Naive thymus-derived CD4-positive, alpha-beta T cell (primary cell): ENCODE measurements at regions not wholly inside any gene's neighbourhood (a gene's known extent, or its start where the extent isn't known, plus 50 kb on each side); places are given as distances from the start of the nearest gene placed in this dataset.

Experiments used
- ATAC-seq: fragments of 150-1000 bp; cut with Tn5 transposase; 2 replicates; pipeline ENCODE4 v1.10.0; 2021; ENCODE audit warnings: mild to moderate bottlenecking, moderate library complexity
- CTCF ChIA-PET: fragments of 350-600 bp; sonication (Branson Sonifier 250); formaldehyde crosslinking; loops from one replicate; lab custom pipeline; 2021; ENCODE audit warnings: antibody characterized with exemption; lab: Charles Lee
- POLR2A ChIA-PET: fragments of 350-600 bp; sonication (Branson Sonifier 250); formaldehyde crosslinking; loops from one replicate; lab custom pipeline; 2021; ENCODE audit warnings: antibody characterized with exemption, inconsistent platforms; lab: Charles Lee
- DNase-seq, 9 donors: peaks; one replicate each; pipeline versions ENCODE4 v3.0.0 to v3.0.0-alpha.2; 2020 to 2022; ENCODE audit warnings: mixed read lengths in 1 of 9
- H3K27ac ChIP-seq: one replicate; pipeline ENCODE4 v1.7.0; 2013; ENCODE audit warnings: mild to moderate bottlenecking, low read depth, low read length, moderate library complexity
- H3K27me3 ChIP-seq, 2 donors: one replicate each; pipeline ENCODE4 v1.7.0; 2013; ENCODE audit warnings: low read length in 2 of 2, mild to moderate bottlenecking in 2 of 2, moderate library complexity in 2 of 2; ENCODE audit not compliant: control insufficient read depth in 2 of 2, insufficient read depth in 2 of 2
- H3K36me3 ChIP-seq, 3 experiments: 1 replicate in 2 of 3; 2 replicates in 1 of 3; pipeline ENCODE4 v1.7.0; 2013; ENCODE audit warnings: low read length in 3 of 3, mild to moderate bottlenecking in 3 of 3, moderate library complexity in 1 of 3; ENCODE audit not compliant: insufficient read depth in 3 of 3, control insufficient read depth in 2 of 3
- H3K4me1 ChIP-seq, 2 donors: one replicate each; pipeline ENCODE4 v1.7.0; 2013; ENCODE audit warnings: low read length in 2 of 2, mild to moderate bottlenecking in 2 of 2, moderate library complexity in 1 of 2; ENCODE audit not compliant: control insufficient read depth in 2 of 2, insufficient read depth in 2 of 2
- H3K4me3 ChIP-seq: 2 replicates; pipeline ENCODE4 v1.7.0; 2013; ENCODE audit warnings: mild to moderate bottlenecking, low read length
- H3K9me3 ChIP-seq, 3 experiments: 1 replicate in 2 of 3; 2 replicates in 1 of 3; pipeline ENCODE4 v1.7.0; 2013; ENCODE audit warnings: low read length in 3 of 3; ENCODE audit not compliant: control insufficient read depth in 2 of 3
- H3K27ac Mint-ChIP-seq, 9 donors: one replicate each; pipeline ENCODE4 v1.8.0; 2020 to 2022; ENCODE audit warnings: mixed read lengths in 9 of 9, mild to moderate bottlenecking in 8 of 9, moderate library complexity in 5 of 9, inconsistent platforms in 2 of 9
- H3K27me3 Mint-ChIP-seq, 5 donors: one replicate each; pipeline ENCODE4 v1.8.0; 2021 to 2022; ENCODE audit warnings: mixed read lengths in 5 of 5, mild to moderate bottlenecking in 1 of 5
- H3K36me3 Mint-ChIP-seq, 5 donors: one replicate each; pipeline ENCODE4 v1.8.0; 2020 to 2022; ENCODE audit warnings: mixed read lengths in 5 of 5, mild to moderate bottlenecking in 3 of 5, inconsistent platforms in 1 of 5
- H3K4me1 Mint-ChIP-seq, 7 donors: one replicate each; pipeline ENCODE4 v1.8.0; 2020 to 2022; ENCODE audit warnings: mixed read lengths in 7 of 7, mild to moderate bottlenecking in 3 of 7, inconsistent platforms in 1 of 7
- H3K4me3 Mint-ChIP-seq, 10 donors: one replicate each; pipeline ENCODE4 v1.8.0; 2020 to 2022; ENCODE audit warnings: mild to moderate bottlenecking in 10 of 10, mixed read lengths in 10 of 10, moderate library complexity in 6 of 10, inconsistent platforms in 2 of 10
- H3K9me3 Mint-ChIP-seq, 11 donors: one replicate each; pipeline ENCODE4 v1.8.0; 2020 to 2022; ENCODE audit warnings: mixed read lengths in 11 of 11, mild to moderate bottlenecking in 4 of 11, inconsistent platforms in 1 of 11, moderate library complexity in 1 of 11
- intact Hi-C, 2 donors: fragments of 100-400 bp; cut with micrococcal nuclease; formaldehyde crosslinking; loops; one replicate each; pipeline ENCODE4 v1.15.1; 2023

- intact Hi-C loops: no loop called here
- no peak overlapping the region for H3K27ac ChIP-seq
- ATAC-seq (no peak), DNase-seq (no peak)
- ChIA-PET CTCF (no interaction called here), POLR2A (interaction anchor here (0.6 kb wide), 1 partner anchor 261 kb away, joined by 4 read pairs; no protein-coding TSS in a partner anchor)
- H3K36me3 ChIP-seq: no peaks in the 10 kb centered on the region
- no peaks in the 10 kb centered on the region for H3K27me3 ChIP-seq
- no peak overlapping the region for H3K4me3 ChIP-seq
- H3K9me3 ChIP-seq: no peaks in the 10 kb centered on the region
- Mint-ChIP-seq H3K27ac (no peak overlapping the region), H3K36me3 (peaks cover 0 to 2% (median 0%) of the 10 kb centered on the region in 5 donors), H3K27me3 (no peaks in the 10 kb centered on the region), H3K9me3 (peaks cover 0 to 5% (median 0%) of the 10 kb centered on the region in 11 donors), H3K4me3 (no peak overlapping the region), H3K4me1 (peaks cover 0 to under 1% (median 0%) of the 10 kb centered on the region in 7 donors)
- no peaks in the 10 kb centered on the region for H3K4me1 ChIP-seq
Measured at GRCh38 chr1:194300776-194301175, 1114.4 kb upstream of the B3GALT2 start.

DNA sequence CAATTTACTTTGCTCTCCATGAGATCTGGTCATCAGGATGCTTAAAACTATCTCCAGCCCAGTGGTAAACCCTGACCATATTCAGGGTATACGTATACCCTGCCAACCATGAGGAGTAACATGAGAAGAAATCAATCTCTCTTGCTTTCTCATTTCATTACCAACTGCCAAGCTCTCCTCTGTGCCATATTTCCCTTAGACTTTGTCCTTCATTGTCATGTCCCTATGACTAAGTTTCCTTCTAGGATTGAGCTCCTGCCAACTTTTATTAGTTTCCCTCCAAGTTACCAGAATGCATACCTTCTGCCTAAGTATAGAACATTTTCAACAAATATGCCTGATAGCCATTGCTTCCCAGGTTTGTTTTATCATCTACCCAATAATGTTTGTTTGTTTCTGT, 1113.9 kb upstream of the B3GALT2 start:
- POLR2A ChIA-PET: no interaction called here
- no peak overlapping the region for H3K27ac Mint-ChIP-seq
- intact Hi-C loops: no loop called here

GRCh38 chr1:194298007-194298598, 1111.7 kb upstream of the B3GALT2 start:
- Histone ChIP-seq H3K36me3 (no peaks in the 10 kb centered on the region), H3K27ac (no peak overlapping the region), H3K4me1 (no peaks in the 10 kb centered on the region), H3K27me3 (no peaks in the 10 kb centered on the region), H3K9me3 (no peaks in the 10 kb centered on the region), H3K4me3 (no peak overlapping the region)
- intact Hi-C loops: loop anchor here (5.0 to 10.0 kb wide), 6 partner anchors 136 to 1491 kb away; partner anchors contain the start of gene RGS2 (in 1 of the 2)
- CTCF ChIA-PET: no interaction called here
- DNase-seq (no peak), ATAC-seq (no peak)
- Mint-ChIP-seq H3K27me3 (no peaks in the 10 kb centered on the region), H3K36me3 (peaks cover 0 to 2% (median 0%) of the 10 kb centered on the region in 5 donors), H3K4me3 (no peak overlapping the region), H3K9me3 (peaks cover 0 to 6% (median 0%) of the 10 kb centered on the region in 11 donors), H3K27ac (no peak overlapping the region), H3K4me1 (peaks cover 5 to 14% (median 13%) of the 10 kb centered on the region in 7 donors)
- POLR2A ChIA-PET: no interaction called here

More for the DNA sequence above, 1113.9 kb upstream of the B3GALT2 start:
- CTCF ChIA-PET: no interaction called here
- Mint-ChIP-seq H3K36me3 (peaks cover 0 to 2% (median 0%) of the 10 kb centered on the region in 5 donors), H3K4me3 (no peak overlapping the region), H3K27me3 (no peaks in the 10 kb centered on the region), H3K4me1 (peaks cover 2 to 5% (median 4%) of the 10 kb centered on the region in 7 donors), H3K9me3 (peaks cover 0 to 5% (median 0%) of the 10 kb centered on the region in 11 donors)
- no peaks in the 10 kb centered on the region for H3K27me3 ChIP-seq
- no peak overlapping the region for H3K27ac ChIP-seq
- DNase-seq (no peak), ATAC-seq (no peak)
- H3K4me3 ChIP-seq: no peak overlapping the region
- H3K4me1 ChIP-seq: no peaks in the 10 kb centered on the region
- H3K9me3 ChIP-seq: no peaks in the 10 kb centered on the region
- no peaks in the 10 kb centered on the region for H3K36me3 ChIP-seq

DNA sequence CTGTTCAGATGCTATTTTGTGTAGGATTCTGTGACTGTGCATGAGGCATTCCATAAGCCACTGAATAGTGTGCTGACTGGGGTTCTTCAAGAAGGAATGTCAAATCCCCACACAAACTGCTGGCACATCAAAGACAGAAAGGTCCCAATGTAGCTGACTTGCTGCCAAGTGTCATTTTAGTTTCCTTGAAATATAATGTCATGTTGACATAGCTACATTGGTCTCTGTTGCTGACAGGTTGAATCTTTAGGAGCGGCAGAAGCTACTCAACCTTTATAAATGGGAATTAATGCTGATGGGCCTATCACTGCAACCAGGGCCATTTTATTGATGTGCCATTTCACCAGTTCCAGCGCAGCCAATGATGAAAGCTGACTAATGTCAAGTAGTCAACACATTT, 1110.7 kb upstream of the B3GALT2 start:
- no peak overlapping the region for H3K4me3 ChIP-seq
- H3K27ac ChIP-seq: no peak overlapping the region
- Mint-ChIP-seq H3K4me1 (peaks cover 5 to 16% (median 13%) of the 10 kb centered on the region in 7 donors), H3K27me3 (no peaks in the 10 kb centered on the region), H3K27ac (peak overlapping the region in 1 of 9 donors; percentile 9), H3K4me3 (no peak overlapping the region), H3K9me3 (peaks cover 0 to 6% (median 0%) of the 10 kb centered on the region in 11 donors), H3K36me3 (peaks cover 0 to 2% (median 0%) of the 10 kb centered on the region in 5 donors)
- no peaks in the 10 kb centered on the region for H3K27me3 ChIP-seq
- no peaks in the 10 kb centered on the region for H3K36me3 ChIP-seq
- ATAC-seq (no peak), DNase-seq (no peak)
- ChIA-PET CTCF (interaction anchor here (1.1 kb wide), 1 partner anchor 1114 kb away, joined by 3 read pairs; no protein-coding TSS in a partner anchor), POLR2A (no interaction called here)
- no peaks in the 10 kb centered on the region for H3K9me3 ChIP-seq
- H3K4me1 ChIP-seq: no peaks in the 10 kb centered on the region
- intact Hi-C loops: loop anchor here (5.0 to 10.0 kb wide), 6 partner anchors 135 to 1490 kb away; partner anchors contain the start of gene RGS2 (in 1 of the 2)

GRCh38 chr1:194296201-194296600, 1109.8 kb upstream of the B3GALT2 start:
- no peak overlapping the region for H3K27ac Mint-ChIP-seq
- Histone ChIP-seq H3K36me3 (no peaks in the 10 kb centered on the region), H3K27ac (no peak overlapping the region), H3K9me3 (no peaks in the 10 kb centered on the region), H3K4me1 (peaks cover 0 to 4% of the 10 kb centered on the region in 2 donors), H3K27me3 (no peaks in the 10 kb centered on the region), H3K4me3 (no peak overlapping the region)
- ChIA-PET POLR2A (no interaction called here), CTCF (interaction anchor here (0.6 to 1.0 kb wide), 2 partner anchors 466 to 1110 kb away, joined by 3 read pairs; partner anchors contain the start of gene B3GALT2)
- intact Hi-C loops: loop anchor here (5.0 to 10.0 kb wide), 6 partner anchors 134 to 1489 kb away; partner anchors contain the start of gene RGS2 (in 1 of the 2)
- ATAC-seq (no peak), DNase-seq (no peak)
- H3K9me3 Mint-ChIP-seq: peaks cover 0 to 6% (median 0%) of the 10 kb centered on the region in 11 donors
- H3K27me3 Mint-ChIP-seq: no peaks in the 10 kb centered on the region
- H3K4me1 Mint-ChIP-seq: peaks cover 6 to 19% (median 15%) of the 10 kb centered on the region in 7 donors
- H3K36me3 Mint-ChIP-seq: peaks cover 0 to 2% (median 0%) of the 10 kb centered on the region in 5 donors
- no peak overlapping the region for H3K4me3 Mint-ChIP-seq

DNA sequence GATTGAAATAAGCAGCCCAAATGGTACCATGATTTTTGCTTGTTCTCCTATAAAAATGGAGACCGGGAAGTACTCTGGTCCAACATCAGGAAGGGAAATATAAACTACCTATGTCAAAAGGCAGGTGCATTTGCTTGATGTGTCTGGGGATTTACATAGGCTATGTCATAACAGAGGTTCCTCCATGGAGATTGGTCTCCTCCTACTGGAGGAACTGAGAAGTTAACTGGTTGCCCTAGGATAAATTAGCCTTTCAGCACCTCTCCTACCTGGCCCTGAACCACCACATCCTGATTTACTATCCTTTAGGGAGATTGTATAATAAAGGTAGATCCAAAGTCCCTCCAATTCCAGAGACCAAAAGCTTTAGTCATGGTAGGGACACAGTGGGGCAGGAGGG, 1109.3 kb upstream of the B3GALT2 start:
- Histone ChIP-seq H3K9me3 (no peaks in the 10 kb centered on the region), H3K27me3 (no peaks in the 10 kb centered on the region), H3K27ac (no peak overlapping the region), H3K36me3 (no peaks in the 10 kb centered on the region), H3K4me3 (no peak overlapping the region), H3K4me1 (peaks cover 2 to 9% of the 10 kb centered on the region in 2 donors)
- H3K36me3 Mint-ChIP-seq: peaks cover 0 to 2% (median 0%) of the 10 kb centered on the region in 5 donors
- POLR2A ChIA-PET: no interaction called here
- intact Hi-C loops: loop anchor here (1.0 to 10.0 kb wide), 17 partner anchors 133 to 1818 kb away; partner anchors contain the start of genes CDC73 (in 1 of the 2) and RGS2 (in 1 of the 2)
- H3K4me3 Mint-ChIP-seq: no peak overlapping the region
- peak; percentile 94 for ATAC-seq
- DNase-seq: peak in 7 of 9 donors; percentile 51 to 78 (median 69)
- peaks cover 0 to 6% (median 0%) of the 10 kb centered on the region in 11 donors for H3K9me3 Mint-ChIP-seq
- CTCF ChIA-PET: interaction anchor here (0.6 to 2.0 kb wide), 4 partner anchors 10 to 1112 kb away, joined by 3 to 12 read pairs (median 3); partner anchors contain the start of gene B3GALT2
- H3K27ac Mint-ChIP-seq: peak overlapping the region in 4 of 9 donors; percentile 10 to 71 (median 56)
- H3K27me3 Mint-ChIP-seq: no peaks in the 10 kb centered on the region
- H3K4me1 Mint-ChIP-seq: peaks cover 8 to 25% (median 20%) of the 10 kb centered on the region in 7 donors
